ENCODE measurements at regions not wholly inside any gene's neighbourhood (a gene's known extent, or its start where the extent isn't known, plus 50 kb on each side); places are given as distances from the start of the nearest gene placed in this dataset.

DNA sequence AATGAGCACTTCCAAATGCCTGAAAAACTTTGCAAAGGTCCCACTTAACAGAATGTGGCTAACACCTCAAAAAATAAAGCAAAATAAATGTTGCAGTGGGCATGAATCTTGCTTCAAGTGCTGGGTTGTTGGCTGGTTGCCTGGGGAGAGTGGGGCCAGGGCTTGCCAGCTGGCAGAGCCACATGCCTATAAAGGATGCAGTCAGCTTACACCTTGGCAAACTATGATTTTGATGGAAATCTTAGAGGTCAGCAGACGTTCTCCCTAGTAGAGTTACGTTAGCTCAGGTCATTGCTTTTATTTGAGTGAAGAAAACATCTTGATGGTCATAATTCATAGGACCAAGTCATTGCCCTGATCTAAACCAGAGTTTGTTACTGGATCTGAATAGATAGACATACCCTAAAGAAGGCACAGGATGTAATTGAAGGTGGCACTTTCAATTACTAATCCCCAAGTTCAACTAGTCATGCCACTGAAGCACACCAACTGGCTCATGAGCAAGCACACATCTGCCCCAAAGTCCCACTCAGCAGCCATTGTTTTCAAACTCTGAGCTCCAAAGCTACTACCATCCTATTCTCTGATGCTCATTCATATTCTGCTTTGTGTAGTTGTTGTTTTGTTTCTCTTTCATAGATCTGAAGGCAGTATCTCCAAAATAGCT lies 51.2 kb upstream of the ZSWIM6 start:
- H3K9me3 Mint-ChIP-seq: no peaks in the 10 kb centered on the region
- DNase-seq: no peak
- H3K27me3 Mint-ChIP-seq: no peaks in the 10 kb centered on the region
- peak overlapping the region; percentile 31 for H3K27ac Mint-ChIP-seq
- POLR2A ChIA-PET: interaction anchor here (0.9 to 1.4 kb wide), 2 partner anchors 51 to 53 kb away, joined by 3 to 4 read pairs; partner anchors contain the start of gene ZSWIM6
- CTCF ChIA-PET: no interaction called here
- TF ChIP-seq, protein P1, sequence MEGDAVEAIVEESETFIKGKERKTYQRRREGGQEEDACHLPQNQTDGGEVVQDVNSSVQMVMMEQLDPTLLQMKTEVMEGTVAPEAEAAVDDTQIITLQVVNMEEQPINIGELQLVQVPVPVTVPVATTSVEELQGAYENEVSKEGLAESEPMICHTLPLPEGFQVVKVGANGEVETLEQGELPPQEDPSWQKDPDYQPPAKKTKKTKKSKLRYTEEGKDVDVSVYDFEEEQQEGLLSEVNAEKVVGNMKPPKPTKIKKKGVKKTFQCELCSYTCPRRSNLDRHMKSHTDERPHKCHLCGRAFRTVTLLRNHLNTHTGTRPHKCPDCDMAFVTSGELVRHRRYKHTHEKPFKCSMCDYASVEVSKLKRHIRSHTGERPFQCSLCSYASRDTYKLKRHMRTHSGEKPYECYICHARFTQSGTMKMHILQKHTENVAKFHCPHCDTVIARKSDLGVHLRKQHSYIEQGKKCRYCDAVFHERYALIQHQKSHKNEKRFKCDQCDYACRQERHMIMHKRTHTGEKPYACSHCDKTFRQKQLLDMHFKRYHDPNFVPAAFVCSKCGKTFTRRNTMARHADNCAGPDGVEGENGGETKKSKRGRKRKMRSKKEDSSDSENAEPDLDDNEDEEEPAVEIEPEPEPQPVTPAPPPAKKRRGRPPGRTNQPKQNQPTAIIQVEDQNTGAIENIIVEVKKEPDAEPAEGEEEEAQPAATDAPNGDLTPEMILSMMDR (IDR thresholded peaks at IDR 0.05): no peak
- no peaks in the 10 kb centered on the region for H3K36me3 Mint-ChIP-seq (ENCODE audit: low read depth)
- H3K4me3 Mint-ChIP-seq: no peak overlapping the region
- peaks cover 30% of the 10 kb centered on the region for H3K4me1 Mint-ChIP-seq
- ATAC-seq (ENCODE audit: low read depth): no peak
- intact Hi-C loops (cut with micrococcal nuclease): loop anchor here (2.0 kb wide), 1 partner anchor 50 kb away; no protein-coding TSS in a partner anchor

DNA sequence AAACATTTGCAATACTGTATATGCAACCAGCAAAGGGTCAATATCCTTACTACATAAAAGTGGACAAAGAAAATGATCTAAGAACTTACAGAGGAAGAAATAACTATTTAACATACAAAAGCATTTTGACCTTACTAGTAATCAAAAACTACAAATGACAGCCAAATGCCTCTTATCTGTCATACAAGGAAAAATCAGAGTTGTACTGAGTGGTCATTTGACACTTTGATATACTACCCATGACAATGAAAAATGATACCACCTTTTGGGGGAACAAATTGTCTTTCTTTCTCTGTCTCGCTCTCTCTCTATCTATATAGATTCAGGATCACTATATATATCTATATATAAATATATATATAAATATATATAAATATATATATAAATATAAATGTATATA lies 50.4 kb upstream of the ZSWIM6 start:
- CTCF ChIA-PET: no interaction called here
- intact Hi-C loops (cut with micrococcal nuclease): loop anchor here (2.0 kb wide), 1 partner anchor 49 kb away; no protein-coding TSS in a partner anchor

More for the DNA sequence above, 50.4 kb upstream of the ZSWIM6 start:
- Mint-ChIP-seq H3K36me3 (ENCODE audit: low read depth) (no peaks in the 10 kb centered on the region), H3K27me3 (no peaks in the 10 kb centered on the region), H3K4me1 (peaks cover 26% of the 10 kb centered on the region), H3K4me3 (no peak overlapping the region), H3K9me3 (no peaks in the 10 kb centered on the region), H3K27ac (no peak overlapping the region)
- TF ChIP-seq, protein P1 (IDR thresholded peaks at IDR 0.05): no peak
- no peak for ATAC-seq (ENCODE audit: low read depth)
- DNase-seq: no peak
- POLR2A ChIA-PET: no interaction called here

All from activated B cell treated with CpG ODN at 0.5 μM for 24 hours (primary cell).